ENCODE measurements at regions not wholly inside any gene's neighbourhood (a gene's known extent, or its start where the extent isn't known, plus 50 kb on each side); places are given as distances from the start of the nearest gene placed in this dataset.

- WGBS (ENCODE audit: insufficient coverage), result 93% methylated on average over 6 of the region's 8 CpGs
- no peaks in the 10 kb centered on the region for H3K9me3 ChIP-seq (ENCODE audit: control extremely low read depth in 1 of 5, control insufficient read depth in 4 of 5, insufficient read depth in 2 of 5, low read depth in 1 of 5, low read length in 4 of 5)
- no peak overlapping the region for H3K27ac ChIP-seq (ENCODE audit: insufficient read depth in 1 of 2, low read depth in 1 of 2, low read length in 2 of 2, poor library complexity in 1 of 2, severe bottlenecking in 2 of 2)
- DNase-seq, result no peak
- no peaks in the 10 kb centered on the region for H3K27me3 ChIP-seq (replicated peaks in 2 of 5; ENCODE audit: control insufficient read depth in 4 of 5, insufficient read depth in 5 of 5, low read length in 4 of 5)
- no peaks in the 10 kb centered on the region for H3K4me1 ChIP-seq (ENCODE audit: control extremely low read depth in 1 of 4, control insufficient read depth in 4 of 4, insufficient read depth in 4 of 4, low read length in 3 of 4)
- H3K4me3 ChIP-seq (ENCODE audit: control insufficient read depth in 1 of 7, extremely low read depth in 1 of 7, insufficient read depth in 4 of 7, low read depth in 2 of 7, low read length in 6 of 7), result no peak overlapping the region
- ChIA-PET CTCF (no interaction called here), POLR2A (no interaction called here)
- no peaks in the 10 kb centered on the region for H3K36me3 ChIP-seq (ENCODE audit: control insufficient read depth in 4 of 4, insufficient read depth in 4 of 4, low read length in 3 of 4)
Measured at GRCh38 chr2:207408086-207408794, 121.5 kb upstream of the CREB1 start.

GRCh38 chr2:207409517-207409916 is 120.2 kb upstream of the CREB1 start:
- Histone ChIP-seq H3K27ac (ENCODE audit: insufficient read depth in 1 of 2, low read depth in 1 of 2, low read length in 2 of 2, poor library complexity in 1 of 2, severe bottlenecking in 2 of 2) (no peak overlapping the region), H3K27me3 (replicated peaks in 2 of 5; ENCODE audit: control insufficient read depth in 4 of 5, insufficient read depth in 5 of 5, low read length in 4 of 5) (no peaks in the 10 kb centered on the region), H3K9me3 (ENCODE audit: control extremely low read depth in 1 of 5, control insufficient read depth in 4 of 5, insufficient read depth in 2 of 5, low read depth in 1 of 5, low read length in 4 of 5) (no peaks in the 10 kb centered on the region), H3K4me3 (ENCODE audit: control insufficient read depth in 1 of 7, extremely low read depth in 1 of 7, insufficient read depth in 4 of 7, low read depth in 2 of 7, low read length in 6 of 7) (no peak overlapping the region), H3K36me3 (ENCODE audit: control insufficient read depth in 4 of 4, insufficient read depth in 4 of 4, low read length in 3 of 4) (no peaks in the 10 kb centered on the region), H3K4me1 (ENCODE audit: control extremely low read depth in 1 of 4, control insufficient read depth in 4 of 4, insufficient read depth in 4 of 4, low read length in 3 of 4) (no peaks in the 10 kb centered on the region)
- 100% methylated on average over 3 of the region's 4 CpGs for WGBS (ENCODE audit: insufficient coverage)
- DNase-seq, result no peak
- ChIA-PET CTCF (no interaction called here), POLR2A (no interaction called here)

GRCh38 chr2:207412787-207413310 is 116.9 kb upstream of the CREB1 start:
- 95% methylated on average over 6 of the region's 6 CpGs for WGBS (ENCODE audit: insufficient coverage)
- DNase-seq, result no peak
- CTCF ChIA-PET, result no interaction called here
- Histone ChIP-seq H3K4me3 (ENCODE audit: control insufficient read depth in 1 of 7, extremely low read depth in 1 of 7, insufficient read depth in 4 of 7, low read depth in 2 of 7, low read length in 6 of 7) (no peak overlapping the region), H3K9me3 (ENCODE audit: control extremely low read depth in 1 of 5, control insufficient read depth in 4 of 5, insufficient read depth in 2 of 5, low read depth in 1 of 5, low read length in 4 of 5) (no peaks in the 10 kb centered on the region), H3K4me1 (ENCODE audit: control extremely low read depth in 1 of 4, control insufficient read depth in 4 of 4, insufficient read depth in 4 of 4, low read length in 3 of 4) (no peaks in the 10 kb centered on the region), H3K27me3 (replicated peaks in 2 of 5; ENCODE audit: control insufficient read depth in 4 of 5, insufficient read depth in 5 of 5, low read length in 4 of 5) (no peaks in the 10 kb centered on the region), H3K36me3 (ENCODE audit: control insufficient read depth in 4 of 4, insufficient read depth in 4 of 4, low read length in 3 of 4) (no peaks in the 10 kb centered on the region), H3K27ac (ENCODE audit: insufficient read depth in 1 of 2, low read depth in 1 of 2, low read length in 2 of 2, poor library complexity in 1 of 2, severe bottlenecking in 2 of 2) (no peak overlapping the region)
- POLR2A ChIA-PET, result no interaction called here

- DNase-seq, result no peak
- Histone ChIP-seq H3K36me3 (ENCODE audit: control insufficient read depth in 4 of 4, insufficient read depth in 4 of 4, low read length in 3 of 4) (no peaks in the 10 kb centered on the region), H3K27me3 (replicated peaks in 2 of 5; ENCODE audit: control insufficient read depth in 4 of 5, insufficient read depth in 5 of 5, low read length in 4 of 5) (no peaks in the 10 kb centered on the region), H3K27ac (ENCODE audit: insufficient read depth in 1 of 2, low read depth in 1 of 2, low read length in 2 of 2, poor library complexity in 1 of 2, severe bottlenecking in 2 of 2) (no peak overlapping the region), H3K4me3 (ENCODE audit: control insufficient read depth in 1 of 7, extremely low read depth in 1 of 7, insufficient read depth in 4 of 7, low read depth in 2 of 7, low read length in 6 of 7) (no peak overlapping the region), H3K9me3 (ENCODE audit: control extremely low read depth in 1 of 5, control insufficient read depth in 4 of 5, insufficient read depth in 2 of 5, low read depth in 1 of 5, low read length in 4 of 5) (no peaks in the 10 kb centered on the region), H3K4me1 (ENCODE audit: control extremely low read depth in 1 of 4, control insufficient read depth in 4 of 4, insufficient read depth in 4 of 4, low read length in 3 of 4) (no peaks in the 10 kb centered on the region)
- CTCF ChIA-PET, result no interaction called here
- POLR2A ChIA-PET, result no interaction called here
- no CpG with 5 or more reads among the region's 5 CpGs for WGBS (ENCODE audit: insufficient coverage)
Measured at GRCh38 chr2:207413376-207413907, 116.3 kb upstream of the CREB1 start.

GRCh38 chr2:207416111-207416510 is 113.7 kb upstream of the CREB1 start:
- no peaks in the 10 kb centered on the region for H3K4me1 ChIP-seq (ENCODE audit: control extremely low read depth in 1 of 4, control insufficient read depth in 4 of 4, insufficient read depth in 4 of 4, low read length in 3 of 4)
- H3K36me3 ChIP-seq (ENCODE audit: control insufficient read depth in 4 of 4, insufficient read depth in 4 of 4, low read length in 3 of 4), result no peaks in the 10 kb centered on the region
- no peak overlapping the region for H3K27ac ChIP-seq (ENCODE audit: insufficient read depth in 1 of 2, low read depth in 1 of 2, low read length in 2 of 2, poor library complexity in 1 of 2, severe bottlenecking in 2 of 2)
- DNase-seq, result no peak
- 97% methylated on average over 3 of the region's 3 CpGs for WGBS (ENCODE audit: insufficient coverage)
- H3K27me3 ChIP-seq (replicated peaks in 2 of 5; ENCODE audit: control insufficient read depth in 4 of 5, insufficient read depth in 5 of 5, low read length in 4 of 5), result no peaks in the 10 kb centered on the region
- H3K4me3 ChIP-seq (ENCODE audit: control insufficient read depth in 1 of 7, extremely low read depth in 1 of 7, insufficient read depth in 4 of 7, low read depth in 2 of 7, low read length in 6 of 7), result no peak overlapping the region
- no peaks in the 10 kb centered on the region for H3K9me3 ChIP-seq (ENCODE audit: control extremely low read depth in 1 of 5, control insufficient read depth in 4 of 5, insufficient read depth in 2 of 5, low read depth in 1 of 5, low read length in 4 of 5)
- CTCF ChIA-PET, result no interaction called here
- POLR2A ChIA-PET, result no interaction called here

GRCh38 chr2:207416900-207417299 is 112.9 kb upstream of the CREB1 start:
- CTCF ChIA-PET, result no interaction called here
- no peak overlapping the region for H3K4me3 ChIP-seq (ENCODE audit: control insufficient read depth in 1 of 7, extremely low read depth in 1 of 7, insufficient read depth in 4 of 7, low read depth in 2 of 7, low read length in 6 of 7)
- no peaks in the 10 kb centered on the region for H3K9me3 ChIP-seq (ENCODE audit: control extremely low read depth in 1 of 5, control insufficient read depth in 4 of 5, insufficient read depth in 2 of 5, low read depth in 1 of 5, low read length in 4 of 5)
- no peaks in the 10 kb centered on the region for H3K36me3 ChIP-seq (ENCODE audit: control insufficient read depth in 4 of 4, insufficient read depth in 4 of 4, low read length in 3 of 4)
- POLR2A ChIA-PET, result no interaction called here
- DNase-seq, result no peak
- H3K4me1 ChIP-seq (ENCODE audit: control extremely low read depth in 1 of 4, control insufficient read depth in 4 of 4, insufficient read depth in 4 of 4, low read length in 3 of 4), result no peaks in the 10 kb centered on the region
- H3K27me3 ChIP-seq (replicated peaks in 2 of 5; ENCODE audit: control insufficient read depth in 4 of 5, insufficient read depth in 5 of 5, low read length in 4 of 5), result no peaks in the 10 kb centered on the region
- H3K27ac ChIP-seq (ENCODE audit: insufficient read depth in 1 of 2, low read depth in 1 of 2, low read length in 2 of 2, poor library complexity in 1 of 2, severe bottlenecking in 2 of 2), result peak overlapping the region in 1 of 2 experiments; percentile 66
- 100% methylated on average over 1 of the region's 2 CpGs for WGBS (ENCODE audit: insufficient coverage)

GRCh38 chr2:207417301-207417718 is 112.5 kb upstream of the CREB1 start:
- Histone ChIP-seq H3K9me3 (ENCODE audit: control extremely low read depth in 1 of 5, control insufficient read depth in 4 of 5, insufficient read depth in 2 of 5, low read depth in 1 of 5, low read length in 4 of 5) (peaks cover 0 to under 1% (median 0%) of the 10 kb centered on the region in 5 experiments), H3K27ac (ENCODE audit: insufficient read depth in 1 of 2, low read depth in 1 of 2, low read length in 2 of 2, poor library complexity in 1 of 2, severe bottlenecking in 2 of 2) (peak overlapping the region in 1 of 2 experiments; percentile 66), H3K36me3 (ENCODE audit: control insufficient read depth in 4 of 4, insufficient read depth in 4 of 4, low read length in 3 of 4) (no peaks in the 10 kb centered on the region), H3K27me3 (replicated peaks in 2 of 5; ENCODE audit: control insufficient read depth in 4 of 5, insufficient read depth in 5 of 5, low read length in 4 of 5) (no peaks in the 10 kb centered on the region), H3K4me3 (ENCODE audit: control insufficient read depth in 1 of 7, extremely low read depth in 1 of 7, insufficient read depth in 4 of 7, low read depth in 2 of 7, low read length in 6 of 7) (no peak overlapping the region), H3K4me1 (ENCODE audit: control extremely low read depth in 1 of 4, control insufficient read depth in 4 of 4, insufficient read depth in 4 of 4, low read length in 3 of 4) (no peaks in the 10 kb centered on the region)
- peak; percentile 22 to 81 (median 64) for DNase-seq
- ChIA-PET POLR2A (interaction anchor here (0.6 kb wide), 1 partner anchor 218 kb away, joined by 5 read pairs; no protein-coding TSS in a partner anchor), CTCF (no interaction called here)
- WGBS (ENCODE audit: insufficient coverage), result 96% methylated on average over 2 of the region's 3 CpGs

Measured in common myeloid progenitor, CD34-positive (primary cell).